ENCODE measurements at regions not wholly inside any gene's neighbourhood (a gene's known extent, or its start where the extent isn't known, plus 50 kb on each side); places are given as distances from the start of the nearest gene placed in this dataset.

GRCh38 chr2:83916559-83916958 is 542.5 kb downstream of the SUCLG1 start:
- TF ChIP-seq CTCF (optimal IDR thresholded peaks at IDR 0.05 in 1 of 3, IDR thresholded peaks at IDR 0.05 in 1 of 3, conservative IDR thresholded peaks at IDR 0.05 in 1 of 3; ENCODE audit: extremely low read depth in 1 of 3, insufficient read depth in 2 of 3, low read length in 3 of 3) (no peak), EZH2 (IDR thresholded peaks at IDR 0.05; ENCODE audit: low read length) (no peak)
